Endodermal cell (in vitro differentiated cells): ENCODE measurements at regions not wholly inside any gene's neighbourhood (a gene's known extent, or its start where the extent isn't known, plus 50 kb on each side); places are given as distances from the start of the nearest gene placed in this dataset.

Experiments used
- DNase-seq: peaks from one replicate; pipeline ENCODE4 v3.0.0-alpha.2; 2017
- H3K27ac ChIP-seq: 2 replicates; pipeline ENCODE4 v1.5.1; 2013; ENCODE audit warnings: mild to moderate bottlenecking, low read depth, low read length, moderate library complexity
- H3K27me3 ChIP-seq: 2 replicates; pipeline ENCODE4 v1.6.1; 2013; ENCODE audit warnings: mild to moderate bottlenecking, low read length, moderate library complexity; ENCODE audit not compliant: insufficient read depth, control insufficient read depth, poor library complexity, severe bottlenecking
- H3K36me3 ChIP-seq: 2 replicates; pipeline ENCODE4 v1.7.0; 2013; ENCODE audit warnings: mild to moderate bottlenecking, low read length, moderate library complexity; ENCODE audit not compliant: control insufficient read depth, insufficient read depth
- H3K4me1 ChIP-seq: one replicate; pipeline ENCODE4 v1.7.0; 2013; ENCODE audit warnings: low read length; ENCODE audit not compliant: control insufficient read depth, insufficient read depth
- H3K4me3 ChIP-seq: 2 replicates; pipeline ENCODE4 v1.5.1; 2013; ENCODE audit warnings: mild to moderate bottlenecking, low read length, moderate library complexity
- H3K9ac ChIP-seq: 2 replicates; pipeline ENCODE4 v1.6.1; 2013; ENCODE audit warnings: mild to moderate bottlenecking, low read length, moderate library complexity; ENCODE audit not compliant: poor library complexity, severe bottlenecking; ENCODE audit errors: extremely low read depth
- H3K9me3 ChIP-seq: 2 replicates; pipeline ENCODE4 v1.6.1; 2013; ENCODE audit warnings: mild to moderate bottlenecking, low read length, moderate library complexity; ENCODE audit not compliant: control insufficient read depth
- H3K27ac Mint-ChIP-seq: 2 replicates; pipeline ENCODE4 v1.8.0; 2020; ENCODE audit warnings: mixed read lengths
- H3K27me3 Mint-ChIP-seq: 2 replicates; pipeline ENCODE4 v1.8.0; 2021; ENCODE audit warnings: mild to moderate bottlenecking, mixed read lengths; ENCODE audit not compliant: insufficient read depth
- H3K36me3 Mint-ChIP-seq: 2 replicates; pipeline ENCODE4 v1.8.0; 2020; ENCODE audit warnings: low read depth, mixed read lengths
- H3K4me1 Mint-ChIP-seq: 2 replicates; pipeline ENCODE4 v1.8.0; 2020; ENCODE audit warnings: mixed read lengths
- H3K4me3 Mint-ChIP-seq: 2 replicates; pipeline ENCODE4 v1.8.0; 2020; ENCODE audit warnings: mild to moderate bottlenecking, moderate library complexity, mixed read lengths
- H3K9me3 Mint-ChIP-seq: 2 replicates; pipeline ENCODE4 v1.8.0; 2020; ENCODE audit warnings: mild to moderate bottlenecking, mixed read lengths
- WGBS, 2 experiments: methylation state at CpG; one replicate each; pipeline versions ENCODE4 v1.1.5 to v1.1.7; 2013; ENCODE audit warnings: missing lambda C conversion rate in 2 of 2, mixed read lengths in 1 of 2; ENCODE audit not compliant: insufficient coverage in 1 of 2, insufficient read length in 1 of 2; 5-methylcytosine and 5-hydroxymethylcytosine counted together
- TF ChIP-seq, protein P1 (sequence below): fragments of 200-600 bp; sonication (generic); conservative IDR thresholded peaks from 2 replicates; pipeline ENCODE4 v1.5.0; 2021; ENCODE audit warnings: antibody characterized with exemption, mild to moderate bottlenecking

DNA sequence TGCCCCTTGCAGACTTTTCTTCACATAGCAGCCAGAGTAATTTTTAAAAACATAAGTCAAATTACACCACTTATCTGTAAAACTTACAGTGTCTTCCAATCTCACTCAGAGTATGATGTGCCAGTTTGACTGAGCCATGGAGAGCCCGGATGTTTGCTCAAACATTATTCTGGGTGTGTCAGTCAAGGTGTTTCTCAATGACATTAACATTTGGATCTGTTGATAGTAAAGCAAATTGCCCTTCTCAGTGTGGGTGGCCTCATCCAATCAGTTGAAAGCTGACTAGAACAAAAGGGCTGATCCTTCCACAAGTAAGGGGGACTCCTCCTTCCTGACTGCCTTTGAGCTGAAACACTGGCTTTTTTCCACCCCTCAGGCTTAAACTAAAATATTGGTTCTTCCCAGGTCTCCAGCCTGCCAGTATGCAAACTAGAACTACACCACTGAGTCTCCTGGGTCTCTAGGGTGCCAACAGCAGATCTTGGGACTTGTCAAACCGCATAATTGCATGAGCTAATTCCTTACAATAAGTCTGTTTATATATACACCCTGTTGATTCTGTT lies 157.9 kb upstream of the CTTNBP2NL start:
- no peak overlapping the region for H3K27ac ChIP-seq
- no peaks in the 10 kb centered on the region for H3K9me3 ChIP-seq
- Mint-ChIP-seq H3K4me1 (peaks cover 17% of the 10 kb centered on the region), H3K27me3 (peaks cover under 1% of the 10 kb centered on the region), H3K27ac (no peak overlapping the region), H3K36me3 (no peaks in the 10 kb centered on the region), H3K9me3 (no peaks in the 10 kb centered on the region), H3K4me3 (no peak overlapping the region)
- H3K9ac ChIP-seq, result no peak overlapping the region
- H3K27me3 ChIP-seq, result no peaks in the 10 kb centered on the region
- H3K36me3 ChIP-seq, result no peaks in the 10 kb centered on the region
- 57 to 84% methylated on average over 1 to 2 of the region's 2 CpGs for WGBS, 2 experiments
- H3K4me3 ChIP-seq, result no peak overlapping the region
- H3K4me1 ChIP-seq, result no peaks in the 10 kb centered on the region
- no peak for DNase-seq
- TF ChIP-seq, protein P1, sequence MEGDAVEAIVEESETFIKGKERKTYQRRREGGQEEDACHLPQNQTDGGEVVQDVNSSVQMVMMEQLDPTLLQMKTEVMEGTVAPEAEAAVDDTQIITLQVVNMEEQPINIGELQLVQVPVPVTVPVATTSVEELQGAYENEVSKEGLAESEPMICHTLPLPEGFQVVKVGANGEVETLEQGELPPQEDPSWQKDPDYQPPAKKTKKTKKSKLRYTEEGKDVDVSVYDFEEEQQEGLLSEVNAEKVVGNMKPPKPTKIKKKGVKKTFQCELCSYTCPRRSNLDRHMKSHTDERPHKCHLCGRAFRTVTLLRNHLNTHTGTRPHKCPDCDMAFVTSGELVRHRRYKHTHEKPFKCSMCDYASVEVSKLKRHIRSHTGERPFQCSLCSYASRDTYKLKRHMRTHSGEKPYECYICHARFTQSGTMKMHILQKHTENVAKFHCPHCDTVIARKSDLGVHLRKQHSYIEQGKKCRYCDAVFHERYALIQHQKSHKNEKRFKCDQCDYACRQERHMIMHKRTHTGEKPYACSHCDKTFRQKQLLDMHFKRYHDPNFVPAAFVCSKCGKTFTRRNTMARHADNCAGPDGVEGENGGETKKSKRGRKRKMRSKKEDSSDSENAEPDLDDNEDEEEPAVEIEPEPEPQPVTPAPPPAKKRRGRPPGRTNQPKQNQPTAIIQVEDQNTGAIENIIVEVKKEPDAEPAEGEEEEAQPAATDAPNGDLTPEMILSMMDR, result no peak

DNA sequence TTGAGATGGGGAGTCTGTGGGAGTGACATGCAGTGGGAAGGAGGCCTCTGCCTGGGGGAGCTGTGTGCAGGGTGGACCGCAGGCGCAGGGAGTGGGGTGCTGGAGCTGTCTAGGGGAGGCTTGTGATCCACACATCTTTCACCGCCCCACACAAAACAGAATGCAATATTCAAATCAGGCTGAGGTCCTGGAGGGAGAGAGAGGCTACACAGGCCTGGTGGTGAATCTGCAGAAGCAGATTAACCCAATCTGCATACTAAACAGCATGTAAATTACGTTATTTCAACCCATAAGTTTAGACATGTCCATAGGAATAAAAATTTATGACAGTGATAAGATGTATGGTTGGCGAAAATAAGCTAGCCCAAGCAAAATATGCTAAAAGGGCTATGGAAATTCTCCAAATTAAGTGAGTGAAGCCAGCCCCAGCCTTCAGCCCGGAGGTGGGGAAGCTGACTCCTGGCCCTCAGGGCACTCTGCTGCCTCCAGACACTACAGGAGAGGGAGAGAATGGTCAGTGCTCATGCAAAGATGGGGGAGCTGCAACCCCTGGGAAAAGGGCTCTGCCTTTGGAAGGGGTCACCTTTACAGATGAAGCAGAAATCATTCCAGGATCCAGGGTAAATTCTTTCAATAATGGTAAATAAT lies 156.2 kb upstream of the CTTNBP2NL start:
- H3K27me3 ChIP-seq, result no peaks in the 10 kb centered on the region
- no peaks in the 10 kb centered on the region for H3K36me3 Mint-ChIP-seq
- no peak for DNase-seq
- peaks cover 17% of the 10 kb centered on the region for H3K4me1 Mint-ChIP-seq
- peaks cover 8% of the 10 kb centered on the region for H3K27me3 Mint-ChIP-seq
- H3K4me1 ChIP-seq, result no peaks in the 10 kb centered on the region
- 68 to 80% methylated on average over 3 to 6 of the region's 6 CpGs for WGBS, 2 experiments
- H3K9me3 Mint-ChIP-seq, result no peaks in the 10 kb centered on the region
- no peak overlapping the region for H3K4me3 ChIP-seq
- H3K36me3 ChIP-seq, result no peaks in the 10 kb centered on the region
- no peaks in the 10 kb centered on the region for H3K9me3 ChIP-seq
- no peak overlapping the region for H3K27ac ChIP-seq
- TF ChIP-seq, protein P1, result peak; percentile 25
- H3K9ac ChIP-seq, result no peak overlapping the region
- H3K27ac Mint-ChIP-seq, result no peak overlapping the region
- H3K4me3 Mint-ChIP-seq, result no peak overlapping the region

DNA sequence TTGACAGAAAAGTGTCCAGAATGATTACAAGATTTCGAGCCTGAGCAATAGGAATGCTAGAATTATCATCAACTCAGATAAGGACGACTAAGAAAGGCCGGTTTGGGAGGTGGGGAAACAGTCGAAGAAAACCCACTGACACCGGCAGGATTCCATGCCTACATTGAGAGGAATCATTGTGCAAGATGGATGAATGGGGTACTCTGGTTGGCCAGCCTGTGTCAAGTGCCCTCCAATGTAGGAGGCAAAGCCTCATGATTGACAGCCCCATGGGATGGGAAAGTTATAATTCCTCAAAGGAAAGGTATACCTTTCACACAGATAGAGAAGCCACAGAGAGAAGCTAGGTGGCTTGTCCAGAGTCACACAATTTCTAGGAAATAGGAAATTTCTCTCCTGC lies 153.5 kb upstream of the CTTNBP2NL start:
- DNase-seq, result no peak
- H3K4me3 ChIP-seq, result no peak overlapping the region
- no peaks in the 10 kb centered on the region for H3K36me3 Mint-ChIP-seq
- no peaks in the 10 kb centered on the region for H3K9me3 ChIP-seq
- H3K9me3 Mint-ChIP-seq, result no peaks in the 10 kb centered on the region
- H3K27me3 ChIP-seq, result no peaks in the 10 kb centered on the region
- TF ChIP-seq, protein P1, result no peak
- peaks cover 19% of the 10 kb centered on the region for H3K4me1 Mint-ChIP-seq
- no peaks in the 10 kb centered on the region for H3K36me3 ChIP-seq
- 93% methylated on average over 5 of the region's 5 CpGs for WGBS, 2 experiments
- peaks cover 8% of the 10 kb centered on the region for H3K27me3 Mint-ChIP-seq
- no peak overlapping the region for H3K4me3 Mint-ChIP-seq
- H3K9ac ChIP-seq, result no peak overlapping the region
- H3K27ac Mint-ChIP-seq, result no peak overlapping the region
- H3K4me1 ChIP-seq, result no peaks in the 10 kb centered on the region
- no peak overlapping the region for H3K27ac ChIP-seq
